ENCODE measurements at regions not wholly inside any gene's neighbourhood (a gene's known extent, or its start where the extent isn't known, plus 50 kb on each side); places are given as distances from the start of the nearest gene placed in this dataset.

DNA sequence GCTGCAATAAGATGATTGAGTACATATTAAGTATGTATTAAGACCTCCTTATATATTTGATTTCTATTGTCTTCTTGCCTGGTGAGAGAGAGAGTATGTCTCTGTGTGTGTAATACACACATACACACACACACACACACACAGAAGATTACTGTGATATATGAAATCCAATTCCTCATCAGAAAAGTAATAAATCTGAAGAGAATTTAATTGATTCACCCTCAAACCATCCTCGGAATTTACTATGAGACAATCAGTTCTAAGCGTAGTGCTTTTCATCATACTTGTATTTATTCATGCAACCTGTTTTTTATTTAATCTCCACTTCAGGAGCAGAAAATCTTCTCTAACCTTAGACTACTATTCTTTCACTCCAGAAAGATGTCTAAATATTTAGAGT, 62.3 kb upstream of the TLL1 start (continued):
- TF ChIP-seq KAT7 (CRISPR knock-in tag; IDR thresholded peaks at IDR 0.05; ENCODE audit: borderline replicate concordance) (no peak), GRHL2 (CRISPR knock-in tag; IDR thresholded peaks at IDR 0.05; ENCODE audit: insufficient replicate concordance, severe bottlenecking) (no peak), TP53 (CRISPR knock-in tag; IDR thresholded peaks at IDR 0.05) (no peak), IRF2 (CRISPR knock-in tag; IDR thresholded peaks at IDR 0.05; ENCODE audit: borderline replicate concordance, low read depth) (no peak), ZNF138 (CRISPR knock-in tag; conservative IDR thresholded peaks at IDR 0.05) (no peak)

DNA sequence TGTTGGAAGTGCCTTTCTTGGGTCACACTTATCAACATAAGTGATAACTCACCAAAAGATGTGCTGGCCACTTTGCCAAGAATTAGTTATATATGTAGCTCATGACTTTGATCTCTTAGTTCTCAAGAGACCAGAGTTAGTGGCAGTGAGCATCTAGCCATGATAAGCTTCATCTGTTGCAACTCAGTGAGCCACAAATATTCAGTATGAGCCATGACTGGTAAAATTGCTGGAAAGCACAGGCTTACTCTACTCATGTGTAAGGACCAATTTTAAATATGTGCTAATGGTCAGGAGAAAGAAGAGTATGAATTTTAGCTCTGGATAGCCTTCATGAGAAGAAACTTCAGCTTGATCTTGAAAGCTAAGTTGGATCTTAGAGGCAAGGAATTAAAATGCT, 59.4 kb upstream of the TLL1 start:
- DNase-seq (ENCODE audit: low spot score) (no peak), ATAC-seq (no peak)
- POLR2A ChIA-PET: interaction anchor here (0.6 kb wide), 1 partner anchor 65 kb away, joined by 3 read pairs; no protein-coding TSS in a partner anchor
- Mint-ChIP-seq H3K9me3 (peaks cover 21% of the 10 kb centered on the region), H3K4me3 (no peak overlapping the region), H3K27me3 (ENCODE audit: low read depth) (no peaks in the 10 kb centered on the region), H3K27ac (no peak overlapping the region), H3K36me3 (peaks cover 6% of the 10 kb centered on the region), H3K4me1 (no peaks in the 10 kb centered on the region)
- CTCF ChIA-PET: no interaction called here
- TF ChIP-seq, protein P1, sequence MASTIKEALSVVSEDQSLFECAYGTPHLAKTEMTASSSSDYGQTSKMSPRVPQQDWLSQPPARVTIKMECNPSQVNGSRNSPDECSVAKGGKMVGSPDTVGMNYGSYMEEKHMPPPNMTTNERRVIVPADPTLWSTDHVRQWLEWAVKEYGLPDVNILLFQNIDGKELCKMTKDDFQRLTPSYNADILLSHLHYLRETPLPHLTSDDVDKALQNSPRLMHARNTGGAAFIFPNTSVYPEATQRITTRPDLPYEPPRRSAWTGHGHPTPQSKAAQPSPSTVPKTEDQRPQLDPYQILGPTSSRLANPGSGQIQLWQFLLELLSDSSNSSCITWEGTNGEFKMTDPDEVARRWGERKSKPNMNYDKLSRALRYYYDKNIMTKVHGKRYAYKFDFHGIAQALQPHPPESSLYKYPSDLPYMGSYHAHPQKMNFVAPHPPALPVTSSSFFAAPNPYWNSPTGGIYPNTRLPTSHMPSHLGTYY (CRISPR knock-in tag; IDR thresholded peaks at IDR 0.05): no peak
- TF ChIP-seq NFATC4 (CRISPR knock-in tag; IDR thresholded peaks at IDR 0.05) (no peak), ZNF263 (CRISPR knock-in tag; IDR thresholded peaks at IDR 0.05; ENCODE audit: low read depth) (no peak), NR1H2 (CRISPR knock-in tag; IDR thresholded peaks at IDR 0.05) (no peak), NFYB (CRISPR knock-in tag; conservative IDR thresholded peaks at IDR 0.05; ENCODE audit: low read depth) (no peak), ZNF317 (CRISPR knock-in tag; IDR thresholded peaks at IDR 0.05; ENCODE audit: borderline replicate concordance, low read depth) (no peak), NR2C2 (CRISPR knock-in tag; IDR thresholded peaks at IDR 0.05) (no peak), ELF4 (CRISPR knock-in tag; IDR thresholded peaks at IDR 0.05; ENCODE audit: low read depth) (no peak), TEAD1 (CRISPR knock-in tag; IDR thresholded peaks at IDR 0.05) (no peak)
- TF ChIP-seq, protein P2, sequence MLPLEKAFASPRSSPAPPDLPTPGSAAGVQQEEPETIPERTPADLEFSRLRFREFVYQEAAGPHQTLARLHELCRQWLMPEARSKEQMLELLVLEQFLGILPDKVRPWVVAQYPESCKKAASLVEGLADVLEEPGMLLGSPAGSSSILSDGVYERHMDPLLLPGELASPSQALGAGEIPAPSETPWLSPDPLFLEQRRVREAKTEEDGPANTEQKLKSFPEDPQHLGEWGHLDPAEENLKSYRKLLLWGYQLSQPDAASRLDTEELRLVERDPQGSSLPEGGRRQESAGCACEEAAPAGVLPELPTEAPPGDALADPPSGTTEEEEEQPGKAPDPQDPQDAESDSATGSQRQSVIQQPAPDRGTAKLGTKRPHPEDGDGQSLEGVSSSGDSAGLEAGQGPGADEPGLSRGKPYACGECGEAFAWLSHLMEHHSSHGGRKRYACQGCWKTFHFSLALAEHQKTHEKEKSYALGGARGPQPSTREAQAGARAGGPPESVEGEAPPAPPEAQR (CRISPR knock-in tag; IDR thresholded peaks at IDR 0.05): no peak
- TF ChIP-seq, protein P3, sequence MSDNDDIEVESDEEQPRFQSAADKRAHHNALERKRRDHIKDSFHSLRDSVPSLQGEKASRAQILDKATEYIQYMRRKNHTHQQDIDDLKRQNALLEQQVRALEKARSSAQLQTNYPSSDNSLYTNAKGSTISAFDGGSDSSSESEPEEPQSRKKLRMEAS (CRISPR knock-in tag; IDR thresholded peaks at IDR 0.05): no peak
- TF ChIP-seq, protein P4, sequence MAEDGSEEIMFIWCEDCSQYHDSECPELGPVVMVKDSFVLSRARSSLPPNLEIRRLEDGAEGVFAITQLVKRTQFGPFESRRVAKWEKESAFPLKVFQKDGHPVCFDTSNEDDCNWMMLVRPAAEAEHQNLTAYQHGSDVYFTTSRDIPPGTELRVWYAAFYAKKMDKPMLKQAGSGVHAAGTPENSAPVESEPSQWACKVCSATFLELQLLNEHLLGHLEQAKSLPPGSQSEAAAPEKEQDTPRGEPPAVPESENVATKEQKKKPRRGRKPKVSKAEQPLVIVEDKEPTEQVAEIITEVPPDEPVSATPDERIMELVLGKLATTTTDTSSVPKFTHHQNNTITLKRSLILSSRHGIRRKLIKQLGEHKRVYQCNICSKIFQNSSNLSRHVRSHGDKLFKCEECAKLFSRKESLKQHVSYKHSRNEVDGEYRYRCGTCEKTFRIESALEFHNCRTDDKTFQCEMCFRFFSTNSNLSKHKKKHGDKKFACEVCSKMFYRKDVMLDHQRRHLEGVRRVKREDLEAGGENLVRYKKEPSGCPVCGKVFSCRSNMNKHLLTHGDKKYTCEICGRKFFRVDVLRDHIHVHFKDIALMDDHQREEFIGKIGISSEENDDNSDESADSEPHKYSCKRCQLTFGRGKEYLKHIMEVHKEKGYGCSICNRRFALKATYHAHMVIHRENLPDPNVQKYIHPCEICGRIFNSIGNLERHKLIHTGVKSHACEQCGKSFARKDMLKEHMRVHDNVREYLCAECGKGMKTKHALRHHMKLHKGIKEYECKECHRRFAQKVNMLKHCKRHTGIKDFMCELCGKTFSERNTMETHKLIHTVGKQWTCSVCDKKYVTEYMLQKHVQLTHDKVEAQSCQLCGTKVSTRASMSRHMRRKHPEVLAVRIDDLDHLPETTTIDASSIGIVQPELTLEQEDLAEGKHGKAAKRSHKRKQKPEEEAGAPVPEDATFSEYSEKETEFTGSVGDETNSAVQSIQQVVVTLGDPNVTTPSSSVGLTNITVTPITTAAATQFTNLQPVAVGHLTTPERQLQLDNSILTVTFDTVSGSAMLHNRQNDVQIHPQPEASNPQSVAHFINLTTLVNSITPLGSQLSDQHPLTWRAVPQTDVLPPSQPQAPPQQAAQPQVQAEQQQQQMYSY (CRISPR knock-in tag; IDR thresholded peaks at IDR 0.05): no peak
- TF ChIP-seq, protein P5, sequence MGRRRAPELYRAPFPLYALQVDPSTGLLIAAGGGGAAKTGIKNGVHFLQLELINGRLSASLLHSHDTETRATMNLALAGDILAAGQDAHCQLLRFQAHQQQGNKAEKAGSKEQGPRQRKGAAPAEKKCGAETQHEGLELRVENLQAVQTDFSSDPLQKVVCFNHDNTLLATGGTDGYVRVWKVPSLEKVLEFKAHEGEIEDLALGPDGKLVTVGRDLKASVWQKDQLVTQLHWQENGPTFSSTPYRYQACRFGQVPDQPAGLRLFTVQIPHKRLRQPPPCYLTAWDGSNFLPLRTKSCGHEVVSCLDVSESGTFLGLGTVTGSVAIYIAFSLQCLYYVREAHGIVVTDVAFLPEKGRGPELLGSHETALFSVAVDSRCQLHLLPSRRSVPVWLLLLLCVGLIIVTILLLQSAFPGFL (CRISPR knock-in tag; IDR thresholded peaks at IDR 0.05; ENCODE audit: borderline replicate concordance): no peak
- TF ChIP-seq, protein P6, sequence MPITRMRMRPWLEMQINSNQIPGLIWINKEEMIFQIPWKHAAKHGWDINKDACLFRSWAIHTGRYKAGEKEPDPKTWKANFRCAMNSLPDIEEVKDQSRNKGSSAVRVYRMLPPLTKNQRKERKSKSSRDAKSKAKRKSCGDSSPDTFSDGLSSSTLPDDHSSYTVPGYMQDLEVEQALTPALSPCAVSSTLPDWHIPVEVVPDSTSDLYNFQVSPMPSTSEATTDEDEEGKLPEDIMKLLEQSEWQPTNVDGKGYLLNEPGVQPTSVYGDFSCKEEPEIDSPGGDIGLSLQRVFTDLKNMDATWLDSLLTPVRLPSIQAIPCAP (CRISPR knock-in tag; IDR thresholded peaks at IDR 0.05): no peak
- TF ChIP-seq, protein P7, sequence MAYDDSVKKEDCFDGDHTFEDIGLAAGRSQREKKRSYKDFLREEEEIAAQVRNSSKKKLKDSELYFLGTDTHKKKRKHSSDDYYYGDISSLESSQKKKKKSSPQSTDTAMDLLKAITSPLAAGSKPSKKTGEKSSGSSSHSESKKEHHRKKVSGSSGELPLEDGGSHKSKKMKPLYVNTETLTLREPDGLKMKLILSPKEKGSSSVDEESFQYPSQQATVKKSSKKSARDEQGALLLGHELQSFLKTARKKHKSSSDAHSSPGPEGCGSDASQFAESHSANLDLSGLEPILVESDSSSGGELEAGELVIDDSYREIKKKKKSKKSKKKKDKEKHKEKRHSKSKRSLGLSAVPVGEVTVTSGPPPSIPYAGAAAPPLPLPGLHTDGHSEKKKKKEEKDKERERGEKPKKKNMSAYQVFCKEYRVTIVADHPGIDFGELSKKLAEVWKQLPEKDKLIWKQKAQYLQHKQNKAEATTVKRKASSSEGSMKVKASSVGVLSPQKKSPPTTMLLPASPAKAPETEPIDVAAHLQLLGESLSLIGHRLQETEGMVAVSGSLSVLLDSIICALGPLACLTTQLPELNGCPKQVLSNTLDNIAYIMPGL (CRISPR knock-in tag; IDR thresholded peaks at IDR 0.05): no peak

All from WTC11 (cell line).